Inferior parietal cortex (tissue), 1 donor: ENCODE measurements at regions not wholly inside any gene's neighbourhood (a gene's known extent, or its start where the extent isn't known, plus 50 kb on each side); places are given as distances from the start of the nearest gene placed in this dataset.
"Not testable (repeated sequence)": the region's sequence is repeated elsewhere in the genome, so short reads cannot be mapped to it uniquely, and the experiment has no call there.

ENCODE experiments used
- DNase-seq: peaks from one replicate; pipeline ENCODE4 v3.0.0-alpha.2; 2016; ENCODE audit errors: extremely low spot score

- no peak for DNase-seq
These were observed 84.7 kb downstream of the IRX5 start for GRCh38 chr16:55015181-55015913.

GRCh38 chr16:55016515-55016914, 85.8 kb downstream of the IRX5 start:
- no peak for DNase-seq

DNA sequence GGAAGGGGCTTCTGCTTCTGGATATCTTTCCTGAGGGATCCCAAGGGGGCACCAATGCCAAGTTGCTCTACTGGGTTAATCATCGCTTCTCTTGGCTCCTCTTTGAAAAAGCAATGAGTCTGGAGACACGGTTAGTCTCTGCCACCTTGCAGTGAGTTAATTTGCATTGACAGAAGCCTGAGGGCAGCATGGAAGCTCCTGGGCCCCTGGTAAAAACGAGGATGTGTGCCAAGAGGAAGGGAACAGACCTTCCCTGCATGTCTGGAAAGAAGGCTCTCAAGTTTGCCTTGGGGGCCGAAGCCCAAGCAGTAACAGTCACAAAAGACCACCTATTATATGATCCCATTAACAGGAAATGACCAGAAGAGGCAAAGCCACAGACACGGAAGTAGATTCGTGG, 86.7 kb downstream of the IRX5 start:
- DNase-seq = no peak

- no peak for DNase-seq
These were observed 88.2 kb downstream of the IRX5 start for GRCh38 chr16:55018881-55019280.

GRCh38 chr16:55019419-55020131, 88.9 kb downstream of the IRX5 start:
- no peak for DNase-seq

DNA sequence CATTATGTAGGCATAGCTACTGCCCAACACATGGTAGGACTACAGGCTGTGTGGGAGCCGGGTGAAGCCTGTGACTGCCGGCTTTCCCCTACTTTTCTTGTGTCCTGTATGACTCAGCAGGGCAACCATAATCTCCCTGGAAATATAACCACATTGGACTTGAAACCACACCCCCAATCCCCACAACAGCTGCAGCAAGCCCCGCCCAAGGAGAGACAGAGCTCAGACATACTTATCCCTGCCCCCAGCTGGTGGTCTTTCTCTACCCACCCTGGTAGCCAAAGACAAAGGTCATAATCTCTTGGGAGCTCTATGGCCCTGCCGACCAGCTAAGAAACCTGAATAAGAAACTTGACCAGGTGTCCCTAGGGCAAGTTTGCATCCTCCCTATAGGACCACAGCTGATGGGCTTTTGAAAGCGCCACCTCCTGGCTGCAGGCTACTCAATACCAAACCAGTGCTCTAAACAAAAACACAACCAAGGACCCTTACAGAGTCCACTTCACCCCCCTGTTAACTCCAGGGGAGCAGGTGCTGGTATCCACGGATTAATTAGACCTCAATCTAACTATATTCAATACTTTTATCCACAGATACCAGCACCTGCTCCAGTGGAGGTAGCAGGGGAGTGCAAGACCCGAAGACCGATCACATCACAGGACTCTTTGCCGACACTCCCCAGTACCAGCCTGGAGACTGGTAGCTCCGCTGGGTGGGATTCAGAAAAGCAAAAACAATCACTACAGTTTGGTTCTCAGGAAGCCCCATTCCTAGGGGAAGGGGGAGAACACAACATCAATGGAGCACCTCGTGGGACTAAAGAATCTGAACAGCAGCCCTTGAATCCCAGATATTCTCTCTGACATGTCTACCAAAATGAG, 91.2 kb downstream of the IRX5 start:
- DNase-seq = no peak

DNA sequence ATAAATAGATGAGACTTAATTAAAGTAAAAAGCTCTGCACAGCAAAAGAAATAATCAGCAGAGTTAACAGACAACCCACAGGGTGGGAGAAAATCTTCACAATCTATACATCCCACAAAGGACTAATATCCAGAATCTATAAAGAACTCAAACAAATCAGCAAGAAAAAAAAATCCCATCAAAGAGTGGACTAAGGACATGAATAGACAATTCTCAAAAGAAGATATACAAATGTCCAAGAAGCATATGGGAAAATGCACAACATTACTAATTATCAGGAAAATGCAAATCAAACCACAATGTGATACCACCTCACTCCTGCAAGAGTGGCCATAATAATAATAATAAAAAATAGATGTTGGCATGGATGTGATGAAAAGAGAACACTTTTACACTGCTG, 96.6 kb downstream of the IRX5 start:
- not testable (repeated sequence) for DNase-seq

GRCh38 chr16:55029509-55029908, 98.8 kb downstream of the IRX5 start:
- DNase-seq = no peak

- no peak for DNase-seq
These were observed 100.3 kb downstream of the IRX5 start for GRCh38 chr16:55030944-55031343.

DNA sequence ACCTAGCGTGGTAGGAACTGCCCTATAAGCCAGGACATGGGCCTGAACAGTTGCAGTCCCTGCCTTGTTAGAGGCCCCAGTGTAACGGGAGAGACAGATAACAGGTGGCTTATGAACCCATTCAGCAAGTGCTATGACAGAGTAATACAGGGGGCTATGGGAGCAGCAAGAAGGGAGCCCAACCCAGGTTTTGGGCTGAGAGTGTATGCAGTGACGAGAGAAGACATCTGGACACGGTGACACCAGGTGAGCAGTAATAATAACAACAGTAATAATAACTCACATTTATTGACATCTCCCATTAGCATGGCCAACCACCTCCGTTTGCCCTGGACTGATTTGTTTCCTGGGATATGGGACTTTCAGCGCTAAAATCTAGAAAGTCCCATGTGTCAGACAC, 100.8 kb downstream of the IRX5 start:
- DNase-seq = no peak

DNA sequence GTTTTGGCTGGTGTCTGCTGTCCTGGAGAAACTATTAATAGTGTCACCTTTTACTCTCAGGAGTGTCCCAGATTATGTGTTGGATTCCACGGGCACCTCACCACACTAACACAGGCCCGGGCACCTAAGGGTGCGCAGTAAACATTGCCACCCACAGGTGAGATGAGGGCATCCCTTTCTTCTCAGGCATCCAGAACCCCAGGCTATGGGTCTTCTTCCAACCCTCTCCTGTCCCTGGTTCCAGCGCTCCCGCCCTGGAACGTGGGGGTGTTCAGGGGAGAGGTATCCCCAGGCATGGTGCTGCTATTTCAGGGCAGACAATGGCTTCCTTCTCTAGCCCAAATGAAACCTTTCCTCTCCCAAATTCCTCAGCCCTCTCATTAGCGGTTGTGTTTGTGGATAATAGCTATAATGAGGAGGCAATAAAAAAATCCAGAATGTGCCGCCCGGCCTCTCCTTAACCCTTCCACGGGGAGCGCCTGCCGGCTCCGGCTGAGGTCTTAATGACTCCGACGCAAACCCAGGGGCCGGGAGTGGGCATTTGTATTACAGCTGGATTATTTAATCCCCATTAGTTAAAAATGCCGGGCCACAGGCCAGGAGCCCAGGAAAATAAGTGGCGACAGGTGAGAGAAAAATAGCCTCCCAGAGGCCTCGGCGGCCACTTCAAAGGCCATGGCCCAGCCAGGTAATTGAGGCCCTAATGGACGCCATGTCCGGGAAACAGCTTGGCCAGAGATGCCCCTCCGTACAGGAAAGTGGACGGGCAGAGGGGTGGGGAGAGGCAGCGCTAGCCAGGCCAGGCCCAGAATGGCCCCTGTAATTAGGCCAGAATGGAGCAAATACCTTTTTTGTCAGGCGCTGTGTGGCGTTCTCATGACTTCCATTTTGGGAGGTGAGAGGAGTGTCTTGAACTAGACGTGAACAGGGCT, 102.8 kb downstream of the IRX5 start:
- DNase-seq = no peak

DNA sequence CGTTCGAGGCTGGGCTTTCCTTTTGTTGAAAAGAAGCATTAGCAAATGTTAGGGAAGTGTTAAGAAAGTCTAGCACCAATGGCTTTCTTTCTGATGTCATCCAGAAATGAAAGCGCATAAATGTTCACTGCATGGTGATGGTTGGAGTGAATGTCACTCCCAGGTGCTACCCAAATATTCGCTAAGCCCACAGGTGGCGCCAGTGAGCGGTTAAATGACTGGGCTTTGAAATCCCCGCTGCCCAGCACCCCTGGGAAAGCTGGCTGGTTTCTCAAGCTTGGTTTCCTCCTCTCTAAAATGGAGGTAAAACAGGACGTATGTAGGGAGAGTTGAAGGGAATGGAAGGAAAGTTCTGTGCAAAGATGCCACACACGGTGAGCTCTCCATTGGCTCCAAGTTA, 104.4 kb downstream of the IRX5 start:
- no peak for DNase-seq

DNA sequence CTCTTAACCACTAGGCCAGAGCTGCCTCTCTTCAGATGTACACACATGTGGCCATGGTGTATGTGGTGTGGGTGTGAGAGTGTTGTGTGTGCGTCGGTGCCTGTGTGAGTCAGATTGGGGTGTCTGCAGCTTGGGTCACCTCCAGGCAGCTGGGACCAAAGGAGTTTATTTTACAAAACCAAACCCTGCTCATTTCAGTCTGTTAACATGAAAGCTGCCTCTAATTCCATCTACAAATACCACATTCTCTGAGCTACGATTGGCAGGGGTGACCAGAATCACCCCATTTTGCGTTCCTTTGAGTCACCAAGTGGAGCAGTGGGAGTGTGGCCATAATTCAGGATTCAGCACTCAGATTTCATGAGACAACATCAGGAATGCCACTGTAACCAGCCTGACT, 105.3 kb downstream of the IRX5 start:
- no peak for DNase-seq

DNA sequence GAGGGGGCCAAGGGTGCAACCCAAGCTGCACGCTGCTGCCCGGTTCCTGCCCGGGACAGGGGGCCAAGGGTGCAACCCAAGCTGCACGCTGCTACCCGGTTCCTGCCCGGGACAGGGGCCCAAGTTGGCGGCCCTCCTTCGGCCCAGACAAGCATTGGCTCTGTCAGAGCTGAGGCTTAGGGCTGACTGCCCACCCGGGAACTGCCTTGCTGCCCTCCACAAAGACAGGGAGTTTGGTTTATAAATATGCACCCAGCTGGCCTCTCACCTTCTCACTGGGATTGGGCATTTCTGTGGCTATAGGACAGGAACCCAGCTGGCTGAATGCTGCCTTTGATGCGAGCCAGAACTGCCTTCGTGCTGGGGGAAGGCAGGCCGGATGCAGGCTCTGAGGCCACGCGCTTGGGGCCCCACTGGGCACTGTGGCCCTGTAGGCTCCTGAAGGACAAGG, 105.7 kb downstream of the IRX5 start:
- DNase-seq = no peak

- no peak for DNase-seq
These were observed 106.4 kb downstream of the IRX5 start for GRCh38 chr16:55037046-55037445.

DNA sequence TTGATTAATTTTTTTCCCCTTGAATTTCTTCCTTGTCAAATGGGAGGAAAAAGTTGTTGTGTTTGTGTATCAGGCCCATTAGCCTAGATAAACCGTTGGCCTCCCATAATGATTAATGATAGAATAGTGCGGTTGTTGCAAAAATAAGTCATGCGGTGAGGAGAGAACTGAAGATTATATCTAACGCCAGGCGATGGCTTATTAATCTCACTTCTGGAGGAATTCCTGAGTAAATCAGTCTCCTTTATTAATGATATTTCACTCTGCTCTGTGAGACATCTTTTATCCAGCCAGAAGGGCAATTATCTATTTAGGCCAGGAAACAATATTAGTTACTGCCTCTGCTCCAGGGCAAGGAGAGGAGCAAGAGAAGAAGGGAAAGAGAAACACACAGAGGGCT, 107.3 kb downstream of the IRX5 start:
- no peak for DNase-seq

DNA sequence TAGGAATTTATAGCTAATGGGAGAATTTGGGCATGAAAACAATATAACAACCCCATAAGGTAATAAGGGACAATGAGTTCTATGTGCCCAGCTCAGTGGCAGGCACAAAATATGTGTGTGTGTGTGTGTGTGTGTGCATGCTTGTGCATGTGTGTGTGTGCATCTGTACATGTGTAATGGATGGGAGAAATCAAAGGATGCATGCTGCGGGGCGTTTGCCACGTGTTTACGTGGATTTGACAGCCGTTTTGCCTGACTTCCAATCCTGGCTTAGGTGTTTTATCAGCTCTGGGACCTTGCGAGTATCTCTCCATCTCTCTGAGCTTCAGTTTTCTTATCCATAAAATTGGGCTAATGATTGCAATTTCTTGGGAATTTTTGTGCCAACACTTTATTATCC, 108.4 kb downstream of the IRX5 start:
- DNase-seq = no peak

DNA sequence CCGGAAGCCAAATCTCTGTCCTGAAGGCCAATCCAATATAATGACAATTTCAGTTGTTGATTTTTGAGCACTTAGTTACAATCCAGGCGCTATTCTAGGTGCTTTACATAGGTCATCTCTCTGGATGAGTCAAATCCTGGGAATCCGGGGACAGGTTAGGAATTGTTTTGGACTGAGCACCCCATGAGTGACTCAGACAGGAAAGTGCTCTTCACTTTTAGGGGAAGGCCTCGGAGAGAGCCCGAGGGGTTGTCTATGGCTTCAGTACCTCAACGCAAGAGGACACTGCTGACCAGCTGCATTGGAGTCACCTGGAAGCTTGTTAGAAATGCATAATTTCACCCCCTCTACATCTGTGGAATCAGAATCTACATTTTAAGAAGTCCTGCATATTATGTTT, 108.8 kb downstream of the IRX5 start:
- DNase-seq = no peak

DNA sequence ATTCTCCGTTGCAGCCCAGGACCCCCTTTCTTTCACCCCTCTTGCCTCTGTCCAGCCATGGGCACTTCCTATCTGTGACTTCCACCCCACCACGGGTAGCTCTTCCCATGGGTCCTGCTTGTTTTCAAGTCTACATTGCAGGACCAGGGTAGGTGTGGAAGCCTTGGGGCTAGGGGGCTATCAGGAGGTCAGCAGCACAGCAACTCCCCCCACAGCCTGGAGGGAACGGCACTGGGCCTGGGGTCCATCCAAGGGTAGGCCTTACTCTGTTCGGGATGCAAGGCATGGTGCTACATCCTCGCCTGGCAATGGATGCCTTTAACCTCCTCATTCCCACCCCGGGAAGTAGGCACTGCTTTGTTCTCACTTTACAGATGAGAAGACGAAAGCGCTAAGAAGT, 109.3 kb downstream of the IRX5 start:
- DNase-seq = no peak

DNA sequence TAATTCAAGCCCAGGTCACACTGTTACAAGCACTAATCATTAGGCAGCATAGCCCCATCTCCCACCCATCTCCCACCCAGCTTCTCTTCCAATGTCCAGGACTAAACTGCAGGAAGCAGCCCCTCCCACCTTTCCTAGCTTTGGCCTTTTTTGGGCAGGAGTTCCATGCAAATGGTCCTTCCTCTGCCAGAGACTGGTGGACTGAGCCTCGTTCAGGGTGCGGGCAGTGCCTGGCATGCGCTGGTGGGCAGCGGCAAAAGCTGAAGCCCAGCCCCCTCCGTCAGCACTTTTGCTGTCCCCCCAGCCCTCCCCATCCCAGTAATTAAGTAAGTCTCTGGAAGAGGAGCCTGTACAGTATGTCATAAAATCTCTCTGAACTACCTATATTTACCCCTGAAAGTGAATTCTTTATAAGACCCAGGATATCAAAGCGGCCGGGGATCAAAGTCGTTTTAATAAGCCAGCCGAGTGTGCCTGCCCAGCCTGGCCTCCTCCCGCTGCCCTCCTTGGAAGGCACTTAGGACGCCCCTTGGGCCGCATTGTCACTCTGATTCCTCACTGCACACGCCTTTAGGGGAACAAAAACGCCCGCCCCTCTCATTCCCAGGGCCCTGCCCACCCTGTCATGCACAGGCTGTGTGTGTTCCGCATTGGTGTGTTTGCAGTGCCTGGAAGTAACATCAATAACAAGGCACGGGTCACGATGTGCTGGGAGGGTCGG, 109.9 kb downstream of the IRX5 start:
- no peak for DNase-seq
